H1 (cell line): ENCODE measurements at regions not wholly inside any gene's neighbourhood (a gene's known extent, or its start where the extent isn't known, plus 50 kb on each side); places are given as distances from the start of the nearest gene placed in this dataset.

ENCODE experiments used
- CTCF ChIA-PET: fragments of 300-600 bp; sonication (Branson Sonifier 250); formaldehyde crosslinking; loops from one replicate; lab custom pipeline; 2021; ENCODE audit not compliant: partially characterized antibody; lab: Charles Lee
- POLR2A ChIA-PET: fragments of 300-600 bp; sonication (Branson Sonifier 250); formaldehyde crosslinking; loops from one replicate; lab custom pipeline; 2021; ENCODE audit warnings: inconsistent platforms; ENCODE audit not compliant: partially characterized antibody; lab: Charles Lee
- DNase-seq, 2 experiments: peaks; one replicate each; pipeline versions ENCODE4 v3.0.0 to v3.0.0-alpha.2; 2010 to 2022; ENCODE audit warnings: low spot score in 2 of 2, low read depth in 1 of 2, mixed read lengths in 1 of 2
- FAIRE-seq: peaks from 2 replicates; lab custom pipeline; 2011; peaks lifted over from hg19 to GRCh38; lab: Jason Lieb, UNC
- H2AFZ ChIP-seq: 2 replicates; pipeline ENCODE4 v1.8.1; 2012; ENCODE audit warnings: low read length, inconsistent platforms
- H2AK5ac ChIP-seq: 2 replicates; pipeline ENCODE4 v1.6.1; 2013; ENCODE audit warnings: low read depth, low read length
- H2BK120ac ChIP-seq: replicated peaks from 2 replicates; pipeline ENCODE3; 2013; ENCODE audit warnings: low read depth, low read length, inconsistent platforms
- H2BK12ac ChIP-seq: 2 replicates; pipeline ENCODE4 v1.6.1; 2013; ENCODE audit warnings: low read depth, low read length
- H2BK15ac ChIP-seq: 2 replicates; pipeline ENCODE4 v1.6.1; 2013; ENCODE audit warnings: low read length
- H2BK20ac ChIP-seq: 2 replicates; pipeline ENCODE4 v1.6.1; 2013; ENCODE audit warnings: low read length
- H2BK5ac ChIP-seq: 2 replicates; pipeline ENCODE4 v1.6.1; 2013; ENCODE audit warnings: low read depth, low read length
- H3K14ac ChIP-seq: 2 replicates; pipeline ENCODE4 v1.6.1; 2013; ENCODE audit warnings: inconsistent platforms; ENCODE audit not compliant: insufficient read length
- H3K18ac ChIP-seq: 2 replicates; pipeline ENCODE4 v1.6.1; 2013; ENCODE audit warnings: low read length; ENCODE audit errors: extremely low read depth
- H3K23ac ChIP-seq: 2 replicates; pipeline ENCODE4 v1.6.1; 2013; ENCODE audit warnings: inconsistent platforms; ENCODE audit not compliant: insufficient read length
- H3K23me2 ChIP-seq: 2 replicates; pipeline ENCODE4 v1.6.1; 2013; ENCODE audit warnings: low read depth, low read length
- H3K27ac ChIP-seq: 2 replicates; pipeline ENCODE4 v1.6.1; 2011; ENCODE audit warnings: low read depth, low read length, inconsistent platforms
- H3K27me3 ChIP-seq, 4 experiments: replicated peaks in 1 of 4; 1 replicate in 1 of 4; 2 replicates in 3 of 4; pipeline versions ENCODE4 v1.6.1 to v1.8.1; 2011 to 2013; ENCODE audit warnings: low read length in 3 of 4, mild to moderate bottlenecking in 3 of 4, inconsistent platforms in 2 of 4, mixed read lengths in 2 of 4, moderate library complexity in 1 of 4; ENCODE audit not compliant: control insufficient read depth in 3 of 4, insufficient read depth in 3 of 4; ENCODE audit errors: extremely low read depth in 1 of 4
- H3K36me3 ChIP-seq, 4 experiments: 2 replicates each; pipeline versions ENCODE4 v1.6.1 to v1.8.1; 2011 to 2013; ENCODE audit warnings: mild to moderate bottlenecking in 4 of 4, low read length in 3 of 4, moderate library complexity in 2 of 4, control low read depth in 1 of 4, inconsistent platforms in 1 of 4; ENCODE audit not compliant: insufficient read depth in 4 of 4, control insufficient read depth in 2 of 4
- H3K4ac ChIP-seq: replicated peaks from 2 replicates; pipeline ENCODE3; 2013; ENCODE audit warnings: low read length, low read depth, mixed read lengths, inconsistent platforms; ENCODE audit not compliant: insufficient read length
- H3K4me1 ChIP-seq, 4 experiments: replicated peaks in 1 of 4; 1 replicate in 1 of 4; 2 replicates in 3 of 4; pipeline versions ENCODE4 v1.6.1 to v1.8.1; 2011 to 2013; ENCODE audit warnings: low read length in 3 of 4, inconsistent platforms in 2 of 4, mixed read lengths in 1 of 4; ENCODE audit not compliant: insufficient read depth in 4 of 4, control insufficient read depth in 3 of 4
- H3K4me2 ChIP-seq, 2 experiments: 2 replicates each; pipeline versions ENCODE4 v1.6.1 to v1.8.1; 2011 to 2013; ENCODE audit warnings: low read depth in 2 of 2, low read length in 2 of 2, control low read depth in 1 of 2, inconsistent platforms in 1 of 2, mild to moderate bottlenecking in 1 of 2; ENCODE audit not compliant: insufficient read depth in 1 of 2
- H3K4me3 ChIP-seq, 4 experiments: fragments of 200-600, 300-600 bp in 1 of 4; sonication (generic), shearing (Covaris generic), sonication (Bioruptor Twin) in 1 of 4; 2 replicates each; pipeline versions ENCODE4 v1.5.1 to v1.8.1; 2011 to 2016; ENCODE audit warnings: low read length in 4 of 4, low read depth in 3 of 4, control low read depth in 2 of 4, inconsistent platforms in 2 of 4, mild to moderate bottlenecking in 2 of 4, mixed read lengths in 1 of 4, moderate library complexity in 1 of 4; ENCODE audit not compliant: insufficient read depth in 2 of 4; ENCODE audit errors: extremely low read depth in 1 of 4
- H3K56ac ChIP-seq: replicated peaks from 2 replicates; pipeline ENCODE3; 2013; ENCODE audit warnings: low read depth, mild to moderate bottlenecking, mixed read lengths, low read length, inconsistent platforms; ENCODE audit not compliant: insufficient read length
- H3K79me1 ChIP-seq: 2 replicates; pipeline ENCODE4 v1.6.1; 2013; ENCODE audit warnings: low read depth, low read length, control low read depth
- H3K79me2 ChIP-seq, 2 experiments: 2 replicates each; pipeline versions ENCODE4 v1.6.1 to v1.8.1; 2012 to 2013; ENCODE audit warnings: low read length in 2 of 2, mild to moderate bottlenecking in 2 of 2, inconsistent platforms in 1 of 2; ENCODE audit not compliant: insufficient read depth in 2 of 2, control insufficient read depth in 1 of 2
- H3K9ac ChIP-seq, 4 experiments: replicated peaks in 1 of 4; 1 replicate in 1 of 4; 2 replicates in 3 of 4; pipeline versions ENCODE4 v1.6.1 to v1.8.1; 2011 to 2013; ENCODE audit warnings: low read depth in 3 of 4, low read length in 3 of 4, control low read depth in 2 of 4, mild to moderate bottlenecking in 2 of 4, moderate library complexity in 2 of 4, inconsistent platforms in 1 of 4; ENCODE audit errors: extremely low read depth in 1 of 4
- H3K9me3 ChIP-seq, 2 experiments: 2 replicates each; pipeline versions ENCODE4 v1.6.1 to v1.8.1; 2012 to 2013; ENCODE audit warnings: mild to moderate bottlenecking in 2 of 2, moderate library complexity in 2 of 2, control low read depth in 1 of 2, inconsistent platforms in 1 of 2, low read depth in 1 of 2, low read length in 1 of 2, mixed read lengths in 1 of 2; ENCODE audit not compliant: insufficient read depth in 2 of 2
- H4K20me1 ChIP-seq, 2 experiments: replicated peaks in 1 of 2; 2 replicates each; pipeline versions ENCODE3 to v1.8.1; 2011 to 2013; ENCODE audit warnings: inconsistent platforms in 2 of 2, low read length in 2 of 2, mild to moderate bottlenecking in 1 of 2; ENCODE audit not compliant: insufficient read depth in 2 of 2, control insufficient read depth in 1 of 2
- H4K5ac ChIP-seq: 2 replicates; pipeline ENCODE4 v1.6.1; 2013; ENCODE audit warnings: low read length, low read depth, mixed read lengths, inconsistent platforms; ENCODE audit not compliant: insufficient read length
- H4K8ac ChIP-seq: 2 replicates; pipeline ENCODE4 v1.8.0; 2013; ENCODE audit warnings: mild to moderate bottlenecking, moderate library complexity, low read length, inconsistent platforms; ENCODE audit not compliant: insufficient read depth; ENCODE audit errors: extremely low read depth
- H4K91ac ChIP-seq: replicated peaks from 2 replicates; pipeline ENCODE3; 2013; ENCODE audit warnings: low read length, mixed read lengths, inconsistent platforms; ENCODE audit not compliant: insufficient read length
- EGR1 ChIP-seq: IDR thresholded peaks from 2 replicates; pipeline ENCODE4 v1.6.1; 2011; ENCODE audit warnings: low read depth, low read length, borderline replicate concordance
- HDAC2 ChIP-seq, 2 experiments: fragments of 300-600 bp in 1 of 2; sonication (generic) in 1 of 2; IDR thresholded peaks; 2 replicates each; pipeline ENCODE4 v1.6.1; 2011 to 2012; ENCODE audit warnings: low read depth in 2 of 2, low read length in 2 of 2, mild to moderate bottlenecking in 2 of 2, moderate library complexity in 2 of 2, borderline replicate concordance in 1 of 2, inconsistent platforms in 1 of 2
- JUN ChIP-seq: IDR thresholded peaks from 2 replicates; pipeline ENCODE4 v1.6.1; 2011; ENCODE audit warnings: low read depth, mild to moderate bottlenecking, improper control_type of control experiment, low read length
- KDM5A ChIP-seq: fragments of 200-600 bp; IDR thresholded peaks from 2 replicates; pipeline ENCODE4 v1.7.1; 2012; ENCODE audit warnings: mild to moderate bottlenecking, low read length, inconsistent platforms, mixed read lengths
- RBBP5 ChIP-seq: IDR thresholded peaks from 2 replicates; pipeline ENCODE4 v1.7.1; 2012; ENCODE audit warnings: low read depth, mild to moderate bottlenecking, inconsistent platforms, low read length, moderate library complexity, borderline replicate concordance
- SP2 ChIP-seq: IDR thresholded peaks from 2 replicates; pipeline ENCODE4 v1.6.1; 2012; ENCODE audit warnings: mild to moderate bottlenecking, low read length, inconsistent platforms
- TAF1 ChIP-seq: IDR thresholded peaks from 2 replicates; pipeline ENCODE4 v1.6.1; 2011; ENCODE audit warnings: mild to moderate bottlenecking, low read depth, low read length
- TEAD4 ChIP-seq: IDR thresholded peaks from 2 replicates; pipeline ENCODE4 v1.6.1; 2012; ENCODE audit warnings: low read depth, low read length, inconsistent platforms, mixed read lengths
- WGBS, 2 experiments: shearing (Covaris generic) in 1 of 2; methylation state at CpG; one replicate each; pipeline versions ENCODE4 v1.1.6 to v1.1.7; 2013 to 2015; ENCODE audit warnings: low lambda C conversion rate in 2 of 2, mixed read lengths in 2 of 2, inconsistent platforms in 1 of 2, low coverage in 1 of 2, missing lambda C conversion rate in 1 of 2; ENCODE audit not compliant: insufficient replicate concordance in 2 of 2, insufficient coverage in 1 of 2, insufficient read length in 1 of 2; ENCODE audit errors: extremely low coverage in 1 of 2, missing lambda C conversion rate in 1 of 2; 5-methylcytosine and 5-hydroxymethylcytosine counted together
- TF ChIP-seq, protein P1 (sequence below): IDR thresholded peaks from 2 replicates; pipeline ENCODE4 v1.6.1; 2012; ENCODE audit warnings: low read length, inconsistent platforms

DNA sequence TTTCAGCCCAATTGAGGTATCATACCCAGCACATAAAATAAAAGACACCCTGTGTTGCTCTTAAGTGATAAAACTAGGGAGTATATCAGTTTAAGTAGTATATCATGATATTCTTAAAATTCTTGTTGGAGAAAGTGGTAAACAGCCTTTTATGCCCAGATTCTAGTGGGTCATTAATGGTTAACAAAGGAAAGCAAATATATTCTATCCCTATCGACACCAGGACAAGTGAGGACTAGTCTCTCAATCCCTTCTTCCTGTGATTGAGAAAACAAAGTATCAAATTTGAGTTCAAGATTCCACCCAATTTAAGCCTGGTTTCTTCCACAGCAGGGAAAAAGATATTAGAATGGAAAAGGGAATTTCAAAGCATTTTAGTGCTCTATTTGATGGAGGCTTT is 142.4 kb upstream of the IL12A start:
- no peak overlapping the region for H2BK15ac ChIP-seq
- H2BK12ac ChIP-seq, result no peak overlapping the region
- H3K23me2 ChIP-seq, result no peaks in the 10 kb centered on the region
- H3K18ac ChIP-seq, result no peak overlapping the region
- H4K20me1 ChIP-seq, result no peaks in the 10 kb centered on the region
- POLR2A ChIA-PET, result interaction anchor here (1.9 kb wide), 1 partner anchor 37 kb away, joined by 4 read pairs; no protein-coding TSS in a partner anchor
- H4K5ac ChIP-seq, result no peak overlapping the region
- H2BK20ac ChIP-seq, result no peak overlapping the region
- no peak overlapping the region for H3K14ac ChIP-seq
- WGBS, 2 experiments, result 69% methylated on average over 1 of the region's 1 CpG; no CpG with 5 or more reads in 1 of the 2 experiments
- 0 out of 8 replicates have a peak, but pooled peaks cover 0 to 6% (median 0%) of the 10 kb centered on the region in 4 experiments for H3K36me3 ChIP-seq
- no peak overlapping the region for H4K91ac ChIP-seq
- no peak overlapping the region for H2AK5ac ChIP-seq
- peaks cover 0 to 69% of the 10 kb centered on the region in 2 experiments; a peak in 2 of 4 replicates for H3K79me2 ChIP-seq
- H3K4me2 ChIP-seq, result no peak overlapping the region
- no peaks in the 10 kb centered on the region; a peak in 1 of 7 replicates for H3K4me1 ChIP-seq
- H2BK5ac ChIP-seq, result no peak overlapping the region
- H3K4ac ChIP-seq, result no peak overlapping the region
- no peak overlapping the region for H3K27ac ChIP-seq
- no peak overlapping the region for H4K8ac ChIP-seq
- peaks cover 3 to 5% of the 10 kb centered on the region in 2 experiments; a peak in 2 of 4 replicates for H3K9me3 ChIP-seq
- CTCF ChIA-PET, result interaction anchor here (0.7 kb wide), 1 partner anchor 15 kb away, joined by 3 read pairs; no protein-coding TSS in a partner anchor
- H2AFZ ChIP-seq, result no peak overlapping the region
- H3K79me1 ChIP-seq, result peaks cover 2% of the 10 kb centered on the region; the same call in 1 of the 2 replicates
- H3K23ac ChIP-seq, result no peak overlapping the region
- DNase-seq (no peak), FAIRE-seq (no peak)
- no peak overlapping the region for H2BK120ac ChIP-seq
- H3K27me3 ChIP-seq, result no peaks in the 10 kb centered on the region
- H3K4me3 ChIP-seq, result no peak overlapping the region
- no peak overlapping the region for H3K9ac ChIP-seq
- H3K56ac ChIP-seq, result no peak overlapping the region
- TF ChIP-seq, protein P1, sequence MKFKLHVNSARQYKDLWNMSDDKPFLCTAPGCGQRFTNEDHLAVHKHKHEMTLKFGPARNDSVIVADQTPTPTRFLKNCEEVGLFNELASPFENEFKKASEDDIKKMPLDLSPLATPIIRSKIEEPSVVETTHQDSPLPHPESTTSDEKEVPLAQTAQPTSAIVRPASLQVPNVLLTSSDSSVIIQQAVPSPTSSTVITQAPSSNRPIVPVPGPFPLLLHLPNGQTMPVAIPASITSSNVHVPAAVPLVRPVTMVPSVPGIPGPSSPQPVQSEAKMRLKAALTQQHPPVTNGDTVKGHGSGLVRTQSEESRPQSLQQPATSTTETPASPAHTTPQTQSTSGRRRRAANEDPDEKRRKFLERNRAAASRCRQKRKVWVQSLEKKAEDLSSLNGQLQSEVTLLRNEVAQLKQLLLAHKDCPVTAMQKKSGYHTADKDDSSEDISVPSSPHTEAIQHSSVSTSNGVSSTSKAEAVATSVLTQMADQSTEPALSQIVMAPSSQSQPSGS, result no peak
- TF ChIP-seq SP2 (no peak), HDAC2 (IDR thresholded peaks at IDR 0.05; ENCODE audit: borderline replicate concordance in 1 of 2, low read depth in 2 of 2, low read length in 2 of 2) (no peak), RBBP5 (no peak), EGR1 (no peak), KDM5A (no peak), TEAD4 (no peak), TAF1 (no peak), JUN (no peak)
